Left hindlimb (tissue), 1 donor: ENCODE measurements at regions not wholly inside any gene's neighbourhood (a gene's known extent, or its start where the extent isn't known, plus 50 kb on each side); places are given as distances from the start of the nearest gene placed in this dataset.

Source experiments
- DNase-seq: peaks from one replicate; pipeline ENCODE4 v3.0.0-alpha.2; 2018

GRCh38 chr15:45743426-45744235 is 108.8 kb downstream of the SQOR start:
- DNase-seq: no peak

GRCh38 chr15:45744236-45744589 is 109.4 kb downstream of the SQOR start:
- no peak for DNase-seq

- DNase-seq: no peak
Observed at GRCh38 chr15:45747426-45747825, 112.6 kb downstream of the SQOR start.

GRCh38 chr15:45751629-45752028 is 116.8 kb downstream of the SQOR start:
- DNase-seq: no peak

GRCh38 chr15:45759936-45760335 is 125.1 kb downstream of the SQOR start:
- DNase-seq: no peak

GRCh38 chr15:45762726-45763125 is 127.9 kb downstream of the SQOR start:
- no peak for DNase-seq

GRCh38 chr15:45763170-45763869 is 128.5 kb downstream of the SQOR start:
- DNase-seq: no peak

GRCh38 chr15:45773149-45773548 is 138.3 kb downstream of the SQOR start:
- DNase-seq: no peak

GRCh38 chr15:45776772-45777171 is 141.9 kb downstream of the SQOR start:
- no peak for DNase-seq

GRCh38 chr15:45777781-45778180 is 143.0 kb downstream of the SQOR start:
- no peak for DNase-seq

- no peak for DNase-seq
Observed at GRCh38 chr15:45780352-45780751, 145.5 kb downstream of the SQOR start.

GRCh38 chr15:45784656-45785055 is 149.8 kb downstream of the SQOR start:
- no peak for DNase-seq

- no peak for DNase-seq
Observed at GRCh38 chr15:45785897-45786296, 151.1 kb downstream of the SQOR start.

- no peak for DNase-seq
Observed at GRCh38 chr15:45790325-45790943, 155.6 kb downstream of the SQOR start.

GRCh38 chr15:45794304-45794703 is 159.5 kb downstream of the SQOR start:
- DNase-seq: no peak

- peak; percentile 68 for DNase-seq
Observed at GRCh38 chr15:45794712-45795439, 160.0 kb downstream of the SQOR start.

- DNase-seq: peak; percentile 43
Observed at GRCh38 chr15:45795440-45796069, 160.7 kb downstream of the SQOR start.

- no peak for DNase-seq
Observed at GRCh38 chr15:45796433-45796832, 161.6 kb downstream of the SQOR start.

- no peak for DNase-seq
Observed at GRCh38 chr15:45799508-45799907, 164.7 kb downstream of the SQOR start.

- no peak for DNase-seq
Observed at GRCh38 chr15:45801543-45801942, 166.7 kb downstream of the SQOR start.

GRCh38 chr15:45802140-45802539 is 167.3 kb downstream of the SQOR start:
- no peak for DNase-seq

- DNase-seq: no peak
Observed at GRCh38 chr15:45804028-45804427, 169.2 kb downstream of the SQOR start.

GRCh38 chr15:45810201-45810600 is 175.4 kb downstream of the SQOR start:
- DNase-seq: peak; percentile 44
